Activated CD4-positive, alpha-beta T cell treated with anti-CD3 and anti-CD28 coated beads, Interleukin-2, Interleukin-4, amounts not matched to agents 100 ng/mL and 50 ng/mL, durations not matched to agents 16 hours and 8 hours (primary cell): ENCODE measurements at regions not wholly inside any gene's neighbourhood (a gene's known extent, or its start where the extent isn't known, plus 50 kb on each side); places are given as distances from the start of the nearest gene placed in this dataset.
"Not testable (repeated sequence)": the region's sequence is repeated elsewhere in the genome, so short reads cannot be mapped to it uniquely, and the experiment has no call there.

Experiments used
- DNase-seq: peaks from one replicate; pipeline ENCODE4 v3.0.0-alpha.2; 2020; ENCODE audit warnings: low spot score

GRCh38 chr5:23451156-23451555 lies 56.3 kb upstream of the PRDM9 start:
- no peak for DNase-seq

- DNase-seq, result no peak
Measured at GRCh38 chr5:23450187-23450586, 57.2 kb upstream of the PRDM9 start.

DNA sequence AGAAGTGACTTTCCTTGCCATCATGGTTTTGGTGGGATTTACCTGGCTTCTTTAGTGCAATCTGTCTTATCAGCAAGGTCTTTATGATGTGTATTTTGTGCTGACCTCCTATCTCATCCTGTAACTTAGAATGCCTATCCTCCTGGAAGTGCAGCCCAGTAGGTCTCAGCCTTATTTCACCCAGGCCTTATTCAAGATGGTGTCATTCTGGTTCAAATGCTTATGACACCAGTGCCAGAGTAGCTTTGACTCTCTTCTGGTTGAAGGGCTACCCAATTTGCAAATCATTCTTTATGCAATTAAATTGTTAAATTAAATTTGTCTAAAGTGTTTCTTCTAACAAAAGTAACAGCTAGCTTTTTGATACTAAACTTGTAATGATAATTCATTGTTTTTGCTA lies 58.8 kb upstream of the PRDM9 start:
- DNase-seq, result no peak

GRCh38 chr5:23446424-23446823 lies 61.0 kb upstream of the PRDM9 start:
- no peak for DNase-seq

DNA sequence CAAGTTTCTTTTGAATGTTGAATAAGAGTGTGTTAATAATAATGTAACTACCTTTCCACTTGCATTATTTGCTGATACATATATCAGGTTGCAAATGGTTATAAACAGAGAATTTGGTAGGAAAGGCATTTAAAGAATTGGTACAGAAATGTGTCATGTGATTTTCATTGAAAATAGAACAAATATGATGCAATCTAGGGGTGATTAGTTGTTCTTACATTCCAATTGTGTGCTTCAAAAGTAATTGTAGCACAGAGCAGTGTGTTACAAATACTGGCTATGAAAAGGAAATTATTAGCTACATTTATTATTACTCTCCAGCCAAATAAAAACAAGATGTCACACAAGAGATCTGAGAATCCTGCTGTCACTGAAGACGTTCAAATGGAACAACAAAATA lies 61.8 kb upstream of the PRDM9 start:
- DNase-seq, result no peak

DNA sequence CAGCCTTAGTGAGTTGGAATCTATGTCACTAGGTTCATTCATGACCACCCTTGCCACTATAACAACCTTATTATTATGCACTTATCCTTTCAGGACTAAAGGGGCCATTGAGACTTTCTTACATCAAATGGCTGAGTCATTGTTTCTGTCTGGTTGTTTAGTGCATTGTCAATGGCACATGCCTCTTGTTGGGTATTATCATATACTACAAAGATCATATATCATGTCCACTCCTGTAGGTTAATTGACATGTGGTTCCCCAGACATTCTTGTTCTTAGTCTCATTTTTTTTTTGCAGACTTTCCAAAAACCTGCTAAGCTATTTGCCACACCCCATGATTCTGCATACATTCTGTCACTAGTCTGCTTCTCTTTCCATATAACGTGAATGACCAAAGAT lies 66.7 kb upstream of the PRDM9 start:
- no peak for DNase-seq

GRCh38 chr5:23437011-23437410 lies 70.4 kb upstream of the PRDM9 start:
- no peak for DNase-seq

DNA sequence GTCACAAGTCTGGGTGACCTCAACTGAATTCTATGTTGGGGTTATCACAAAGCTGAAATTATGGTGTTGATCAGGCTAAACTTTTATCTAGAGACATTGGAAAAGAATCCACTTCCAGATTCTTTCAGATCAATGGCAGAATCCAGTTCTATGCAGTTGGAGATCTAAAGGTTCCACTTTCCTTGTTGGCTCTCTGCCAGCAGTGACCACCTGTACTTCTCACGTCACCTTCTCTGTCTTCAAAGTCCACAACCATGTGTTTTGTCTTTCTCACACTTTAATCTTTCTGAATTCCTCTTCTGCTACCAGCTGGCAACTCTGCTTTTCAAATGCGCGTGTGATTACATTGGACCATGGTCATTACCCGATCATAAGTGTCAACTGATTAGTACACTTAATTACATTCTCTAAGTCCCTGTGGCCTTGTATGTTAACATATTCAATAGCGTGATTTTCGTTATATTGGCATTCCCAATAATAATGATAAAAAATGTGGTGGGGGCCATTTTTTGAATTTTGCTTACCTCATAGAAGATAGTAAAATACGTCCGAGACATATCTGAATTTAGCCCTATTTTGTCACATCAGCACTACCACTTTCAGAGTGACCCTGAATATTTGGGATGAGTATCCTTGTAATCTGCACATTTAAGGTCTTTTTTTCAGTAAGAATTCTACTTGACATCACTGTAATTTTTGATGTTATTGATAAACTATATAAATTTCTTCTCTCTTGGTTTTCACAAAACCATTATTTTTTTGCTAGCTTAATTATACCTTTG lies 73.7 kb upstream of the PRDM9 start:
- no peak for DNase-seq

DNA sequence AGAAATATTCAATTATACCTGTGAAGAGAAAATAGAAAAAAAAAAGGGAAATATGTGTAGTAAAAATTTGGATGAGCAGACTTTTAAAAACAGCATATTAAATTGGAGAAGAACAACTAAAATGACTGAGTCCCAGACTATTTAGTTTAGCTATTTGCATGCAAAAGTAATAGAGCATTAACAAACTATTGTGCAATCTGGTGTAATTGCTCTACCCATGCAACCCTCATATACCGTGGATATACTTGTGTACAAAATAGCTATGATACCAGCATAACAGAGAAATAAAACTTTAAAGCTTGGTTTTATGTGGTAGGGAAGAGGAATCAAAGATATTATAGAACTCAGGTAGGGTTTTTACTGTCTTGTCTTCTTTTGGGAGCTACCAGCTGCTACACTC lies 78.7 kb upstream of the PRDM9 start:
- no peak for DNase-seq

GRCh38 chr5:23420214-23420613 lies 87.2 kb upstream of the PRDM9 start:
- not testable (repeated sequence) for DNase-seq

GRCh38 chr5:23419115-23419514 lies 88.3 kb upstream of the PRDM9 start:
- no peak for DNase-seq

GRCh38 chr5:23412515-23412914 lies 94.9 kb upstream of the PRDM9 start:
- DNase-seq, result no peak

- DNase-seq, result no peak
Measured at GRCh38 chr5:23411994-23412393, 95.4 kb upstream of the PRDM9 start.

- no peak for DNase-seq
Measured at GRCh38 chr5:23411200-23411599, 96.2 kb upstream of the PRDM9 start.

- DNase-seq, result not testable (repeated sequence)
Measured at GRCh38 chr5:23410775-23411174, 96.6 kb upstream of the PRDM9 start.

DNA sequence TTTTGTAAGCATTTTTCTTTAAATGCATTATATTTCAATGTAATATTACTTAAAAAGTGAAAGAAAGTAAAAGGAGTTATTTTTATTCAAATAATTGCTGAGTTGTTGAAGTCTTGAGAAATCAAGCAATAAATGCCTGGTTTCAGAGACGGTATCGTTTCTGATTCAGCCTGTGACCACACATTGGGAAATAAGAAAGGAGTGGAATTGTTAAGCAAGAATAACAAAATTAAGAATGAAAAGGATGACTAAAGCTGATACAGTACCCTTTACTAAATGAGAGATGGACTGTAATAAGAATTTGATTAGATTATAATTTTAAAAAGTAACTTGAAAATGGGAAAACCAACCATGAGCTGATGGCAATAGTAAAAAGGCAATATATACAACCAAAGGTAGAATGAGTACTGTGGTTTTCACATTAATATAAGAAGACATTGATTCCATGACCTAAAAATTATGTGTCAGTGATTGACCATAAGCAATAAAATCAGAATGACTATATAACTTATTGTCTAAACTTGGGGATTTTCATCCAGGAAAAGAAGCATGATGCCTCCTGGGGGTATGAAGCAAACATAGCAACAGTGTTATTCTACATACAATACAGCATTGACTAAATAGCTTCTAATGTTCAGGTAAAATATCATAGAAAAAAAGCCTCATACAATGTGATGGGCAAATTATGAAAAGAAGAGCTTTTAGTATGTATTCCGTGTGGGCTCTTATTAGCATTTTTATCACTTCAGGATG lies 101.9 kb upstream of the PRDM9 start:
- DNase-seq, result no peak

DNA sequence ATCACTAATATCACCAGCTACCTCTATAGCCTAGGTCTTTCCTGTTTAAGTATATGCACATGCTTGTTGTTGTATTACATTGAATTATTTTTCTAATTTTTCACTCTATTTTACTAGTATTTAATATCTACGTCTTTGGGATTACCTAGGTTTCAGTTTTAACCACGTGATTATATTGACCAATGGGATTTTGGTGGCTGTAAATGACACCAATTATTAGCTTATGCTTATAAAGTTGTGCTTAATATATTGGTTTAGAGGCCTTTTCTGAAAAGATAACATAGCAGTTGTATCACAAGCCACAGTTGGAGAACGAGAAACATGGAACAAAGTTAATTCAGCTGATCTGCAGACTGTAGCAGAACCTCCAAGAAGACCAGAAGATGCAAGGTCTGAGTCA lies 104.8 kb upstream of the PRDM9 start:
- DNase-seq, result no peak

DNA sequence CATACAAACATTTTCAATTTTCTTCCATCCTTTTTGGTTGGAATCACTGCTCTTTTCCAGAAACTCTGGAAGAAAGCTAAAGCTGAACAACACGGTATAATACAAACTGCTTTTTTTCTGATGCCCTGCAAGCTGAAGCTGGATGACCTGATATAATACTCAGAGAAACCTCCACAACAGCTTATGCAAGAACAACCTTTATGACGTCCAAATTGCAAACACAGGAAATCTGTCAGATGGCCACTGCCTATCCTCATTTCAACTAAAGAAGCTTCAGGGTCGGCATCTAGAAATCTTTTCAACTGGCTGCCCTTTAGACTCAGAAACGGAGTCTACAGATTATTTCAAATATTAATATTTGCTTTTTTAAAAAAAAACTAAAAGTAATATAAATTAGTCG lies 106.5 kb upstream of the PRDM9 start:
- DNase-seq, result no peak

DNA sequence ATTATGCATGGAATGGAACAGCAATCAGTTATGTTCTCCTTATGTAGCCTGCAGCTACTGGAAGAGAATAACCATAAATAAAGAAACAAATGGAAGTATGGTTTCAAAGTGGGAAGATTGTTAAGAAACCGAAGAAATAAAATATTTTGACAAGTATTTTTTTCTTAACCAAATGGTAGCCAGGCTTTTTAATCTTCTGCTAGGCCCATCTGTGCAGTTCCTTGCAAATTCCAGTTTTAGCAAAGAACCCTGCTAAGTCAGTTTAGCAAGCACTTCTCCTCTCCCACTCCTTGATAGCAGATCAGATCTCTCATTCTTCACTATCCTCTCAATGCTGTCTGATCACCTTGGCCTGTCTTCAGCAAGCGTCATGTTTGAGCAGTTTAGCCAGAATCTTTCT lies 111.1 kb upstream of the PRDM9 start:
- DNase-seq, result no peak

DNA sequence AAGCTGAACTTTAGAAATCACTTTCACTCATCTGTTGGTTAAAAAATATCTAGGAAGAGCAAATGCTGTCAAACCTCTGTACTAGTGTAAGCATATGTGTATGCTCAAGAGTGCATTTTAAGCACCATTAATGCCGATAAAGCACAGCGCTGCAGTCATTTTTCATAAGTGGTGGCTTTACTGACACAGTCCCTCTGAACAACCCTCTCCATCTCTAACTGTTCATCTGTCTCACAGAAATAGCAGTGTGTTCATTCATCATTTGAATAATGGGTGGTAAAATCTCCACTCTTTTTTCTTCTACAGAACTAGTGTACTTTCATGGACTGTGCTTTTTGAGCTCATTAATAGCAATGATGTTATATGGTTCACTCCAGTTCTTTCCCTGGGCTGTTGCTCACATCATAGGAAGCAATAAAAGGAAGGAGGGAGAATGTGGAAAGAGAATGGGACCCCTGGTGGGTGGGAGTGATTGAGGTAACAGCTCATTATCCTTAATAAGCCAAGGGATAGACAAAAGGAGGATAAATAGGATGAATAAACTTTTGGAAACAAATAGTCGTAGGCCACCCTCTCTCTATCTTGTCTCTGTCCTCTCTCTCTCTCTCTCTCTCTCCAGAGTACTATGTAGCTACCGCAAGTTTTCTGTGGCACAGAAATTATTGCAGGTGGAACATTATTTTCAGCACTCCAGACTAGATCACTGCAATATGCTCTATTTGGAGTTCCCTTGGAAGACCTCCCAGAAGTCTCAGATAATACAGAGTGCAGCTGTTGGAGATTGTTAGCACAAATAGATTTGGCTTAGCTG lies 117.9 kb upstream of the PRDM9 start:
- no peak for DNase-seq

DNA sequence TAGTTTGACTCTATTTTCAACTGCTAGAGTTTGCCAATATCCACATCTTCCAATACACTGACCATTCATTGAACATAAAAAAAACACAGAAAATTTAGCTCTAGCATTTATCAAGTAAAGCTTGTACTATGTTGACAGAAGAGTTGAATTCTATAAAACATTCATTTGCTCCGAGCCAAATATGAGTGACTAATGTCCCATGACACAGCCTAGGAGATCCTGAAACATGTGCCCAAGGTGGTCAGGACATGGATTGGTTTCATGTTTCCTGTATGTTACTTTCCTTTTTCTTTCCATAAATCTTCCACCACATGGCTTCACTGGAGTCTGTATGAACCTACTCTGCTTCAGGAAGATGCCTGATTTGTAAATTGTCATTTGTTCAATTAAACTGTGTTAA lies 122.4 kb upstream of the PRDM9 start:
- DNase-seq, result no peak

DNA sequence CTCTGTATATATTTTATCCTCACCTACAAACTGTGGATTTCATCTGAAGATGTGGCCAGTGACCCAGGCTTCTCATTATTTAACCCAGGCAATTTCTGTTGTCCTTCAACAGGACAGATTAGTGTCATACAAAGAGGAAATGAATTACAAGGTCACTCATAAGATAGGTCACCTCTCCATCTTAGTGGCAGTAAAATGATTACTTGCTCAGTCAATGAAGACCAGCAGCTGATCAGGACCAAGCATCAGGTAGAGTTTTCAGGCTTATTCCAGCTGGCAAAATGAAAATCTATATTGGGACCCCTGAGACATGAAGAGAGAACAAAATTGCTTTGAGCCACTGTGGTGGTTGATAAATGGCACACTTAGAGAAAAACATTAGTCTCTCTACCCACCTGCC lies 135.2 kb upstream of the PRDM9 start:
- no peak for DNase-seq

- DNase-seq, result no peak
Measured at GRCh38 chr5:23368393-23368792, 139.0 kb upstream of the PRDM9 start.
